ENCODE measurements at regions not wholly inside any gene's neighbourhood (a gene's known extent, or its start where the extent isn't known, plus 50 kb on each side); places are given as distances from the start of the nearest gene placed in this dataset.

GRCh38 chr7:155213955-155214740 lies 83.5 kb upstream of the INSIG1 start:
- no peak for DNase-seq
- Histone ChIP-seq H3K4me3 (ENCODE audit: low read depth in 1 of 2, low read length in 2 of 2) (no peak overlapping the region), H3K27me3 (ENCODE audit: insufficient read depth, low read length, poor library complexity) (no peaks in the 10 kb centered on the region), H3K27ac (ENCODE audit: low read length) (no peak overlapping the region), H3K36me3 (ENCODE audit: insufficient read depth, low read length) (no peaks in the 10 kb centered on the region), H2AFZ (ENCODE audit: low read depth, low read length) (no peak overlapping the region), H3K79me2 (ENCODE audit: insufficient read depth, low read length) (no peaks in the 10 kb centered on the region), H4K20me1 (ENCODE audit: insufficient read depth, low read length) (no peaks in the 10 kb centered on the region; the same call in 1 of the 2 replicates), H3K9me3 (ENCODE audit: insufficient read depth, low read length, severe bottlenecking) (no peaks in the 10 kb centered on the region), H3K4me1 (ENCODE audit: insufficient read depth, low read length) (no peaks in the 10 kb centered on the region), H3K4me2 (ENCODE audit: insufficient read depth, low read length) (no peak overlapping the region), H3K9ac (ENCODE audit: low read depth, low read length) (no peak overlapping the region)
- TF ChIP-seq EZH2 (IDR thresholded peaks at IDR 0.05; ENCODE audit: borderline replicate concordance, low read depth, low read length, severe bottlenecking), result no peak
- TF ChIP-seq, protein P1, sequence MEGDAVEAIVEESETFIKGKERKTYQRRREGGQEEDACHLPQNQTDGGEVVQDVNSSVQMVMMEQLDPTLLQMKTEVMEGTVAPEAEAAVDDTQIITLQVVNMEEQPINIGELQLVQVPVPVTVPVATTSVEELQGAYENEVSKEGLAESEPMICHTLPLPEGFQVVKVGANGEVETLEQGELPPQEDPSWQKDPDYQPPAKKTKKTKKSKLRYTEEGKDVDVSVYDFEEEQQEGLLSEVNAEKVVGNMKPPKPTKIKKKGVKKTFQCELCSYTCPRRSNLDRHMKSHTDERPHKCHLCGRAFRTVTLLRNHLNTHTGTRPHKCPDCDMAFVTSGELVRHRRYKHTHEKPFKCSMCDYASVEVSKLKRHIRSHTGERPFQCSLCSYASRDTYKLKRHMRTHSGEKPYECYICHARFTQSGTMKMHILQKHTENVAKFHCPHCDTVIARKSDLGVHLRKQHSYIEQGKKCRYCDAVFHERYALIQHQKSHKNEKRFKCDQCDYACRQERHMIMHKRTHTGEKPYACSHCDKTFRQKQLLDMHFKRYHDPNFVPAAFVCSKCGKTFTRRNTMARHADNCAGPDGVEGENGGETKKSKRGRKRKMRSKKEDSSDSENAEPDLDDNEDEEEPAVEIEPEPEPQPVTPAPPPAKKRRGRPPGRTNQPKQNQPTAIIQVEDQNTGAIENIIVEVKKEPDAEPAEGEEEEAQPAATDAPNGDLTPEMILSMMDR (IDR thresholded peaks at IDR 0.05; ENCODE audit: borderline replicate concordance, extremely low read depth, low read length, poor library complexity, severe bottlenecking), result no peak
- ATAC-seq (ENCODE audit: insufficient read depth, low read depth), result no peak

DNA sequence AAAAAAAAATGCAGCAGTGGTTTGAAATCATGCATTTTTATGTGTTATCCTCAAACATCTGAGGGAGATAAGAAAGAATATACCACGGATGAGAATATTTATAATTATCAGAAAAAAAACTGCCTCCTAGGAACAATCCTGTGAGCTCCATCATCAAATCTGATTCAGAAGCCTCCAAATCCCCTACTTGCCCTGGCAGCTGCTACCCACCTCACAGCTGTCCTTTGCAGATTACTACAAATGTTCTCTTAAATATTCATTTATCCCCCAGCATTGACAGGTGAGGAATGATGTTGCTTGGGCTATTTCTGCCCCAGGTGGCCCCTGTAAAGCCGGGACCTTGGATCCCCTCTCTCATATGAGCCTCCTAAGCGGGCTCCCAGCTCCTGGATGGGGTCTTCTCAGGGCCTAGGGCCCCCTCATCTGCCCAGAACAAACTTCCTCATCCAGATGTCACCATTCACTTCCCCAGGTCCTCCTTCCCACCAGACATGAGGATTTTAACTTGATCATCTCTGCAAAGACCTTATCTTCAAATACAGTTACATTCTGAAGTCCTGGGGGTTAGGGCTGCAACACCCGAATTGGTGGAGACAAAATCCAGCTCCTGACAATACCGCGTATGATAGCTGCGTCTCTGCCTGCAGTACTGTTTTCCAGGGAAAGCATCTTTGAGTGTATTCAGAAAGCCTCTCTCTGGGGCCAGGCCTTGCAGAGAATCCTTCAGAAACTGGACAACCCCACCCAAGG lies 81.9 kb upstream of the INSIG1 start:
- Histone ChIP-seq H3K4me1 (ENCODE audit: insufficient read depth, low read length) (no peaks in the 10 kb centered on the region), H3K4me3 (ENCODE audit: low read depth in 1 of 2, low read length in 2 of 2) (no peak overlapping the region), H3K4me2 (ENCODE audit: insufficient read depth, low read length) (no peak overlapping the region), H4K20me1 (ENCODE audit: insufficient read depth, low read length) (no peaks in the 10 kb centered on the region; the same call in 1 of the 2 replicates), H3K9me3 (ENCODE audit: insufficient read depth, low read length, severe bottlenecking) (no peaks in the 10 kb centered on the region), H3K79me2 (ENCODE audit: insufficient read depth, low read length) (no peaks in the 10 kb centered on the region), H3K9ac (ENCODE audit: low read depth, low read length) (no peak overlapping the region), H3K27me3 (ENCODE audit: insufficient read depth, low read length, poor library complexity) (no peaks in the 10 kb centered on the region), H3K36me3 (ENCODE audit: insufficient read depth, low read length) (no peaks in the 10 kb centered on the region), H3K27ac (ENCODE audit: low read length) (no peak overlapping the region), H2AFZ (ENCODE audit: low read depth, low read length) (no peak overlapping the region)
- no peak for TF ChIP-seq EZH2 (IDR thresholded peaks at IDR 0.05; ENCODE audit: borderline replicate concordance, low read depth, low read length, severe bottlenecking)
- TF ChIP-seq, protein P1 (IDR thresholded peaks at IDR 0.05; ENCODE audit: borderline replicate concordance, extremely low read depth, low read length, poor library complexity, severe bottlenecking), result no peak
- DNase-seq (no peak), ATAC-seq (ENCODE audit: insufficient read depth, low read depth) (no peak)

- no peak for TF ChIP-seq EZH2 (IDR thresholded peaks at IDR 0.05; ENCODE audit: borderline replicate concordance, low read depth, low read length, severe bottlenecking)
- TF ChIP-seq, protein P1 (IDR thresholded peaks at IDR 0.05; ENCODE audit: borderline replicate concordance, extremely low read depth, low read length, poor library complexity, severe bottlenecking), result peak; percentile 25
- no peaks in the 10 kb centered on the region for H3K4me1 ChIP-seq (ENCODE audit: insufficient read depth, low read length)
- H4K20me1 ChIP-seq (ENCODE audit: insufficient read depth, low read length), result no peaks in the 10 kb centered on the region; the same call in 1 of the 2 replicates
- no peak overlapping the region for H3K4me2 ChIP-seq (ENCODE audit: insufficient read depth, low read length)
- no peaks in the 10 kb centered on the region for H3K9me3 ChIP-seq (ENCODE audit: insufficient read depth, low read length, severe bottlenecking)
- no peak overlapping the region for H3K27ac ChIP-seq (ENCODE audit: low read length)
- no peak overlapping the region for H3K4me3 ChIP-seq (ENCODE audit: low read depth in 1 of 2, low read length in 2 of 2)
- no peaks in the 10 kb centered on the region for H3K79me2 ChIP-seq (ENCODE audit: insufficient read depth, low read length)
- no peak overlapping the region for H2AFZ ChIP-seq (ENCODE audit: low read depth, low read length)
- no peak overlapping the region for H3K9ac ChIP-seq (ENCODE audit: low read depth, low read length)
- ATAC-seq (ENCODE audit: insufficient read depth, low read depth) (no peak), DNase-seq (no peak)
- H3K27me3 ChIP-seq (ENCODE audit: insufficient read depth, low read length, poor library complexity), result no peaks in the 10 kb centered on the region
- no peaks in the 10 kb centered on the region for H3K36me3 ChIP-seq (ENCODE audit: insufficient read depth, low read length)
These were observed 81.0 kb upstream of the INSIG1 start for GRCh38 chr7:155216475-155217272.
